ENCODE measurements at regions not wholly inside any gene's neighbourhood (a gene's known extent, or its start where the extent isn't known, plus 50 kb on each side); places are given as distances from the start of the nearest gene placed in this dataset.
A peak's percentile ranks its signal among the peaks of the same experiment; 100 is the strongest.

GRCh38 chr2:139814458-139814857, 1034.3 kb upstream of the NXPH2 start:
- no peak for DNase-seq

GRCh38 chr2:139813340-139813739, 1033.2 kb upstream of the NXPH2 start:
- DNase-seq: no peak

GRCh38 chr2:139805441-139805840, 1025.3 kb upstream of the NXPH2 start:
- DNase-seq: no peak

GRCh38 chr2:139798391-139798790, 1018.2 kb upstream of the NXPH2 start:
- DNase-seq: no peak

- DNase-seq: peak; percentile 5
Measured at GRCh38 chr2:139790807-139791752, 1010.9 kb upstream of the NXPH2 start.

GRCh38 chr2:139790136-139790535, 1009.9 kb upstream of the NXPH2 start:
- no peak for DNase-seq

GRCh38 chr2:139778732-139779131, 998.5 kb upstream of the NXPH2 start:
- DNase-seq: no peak

- DNase-seq: no peak
Measured at GRCh38 chr2:139773720-139774277, 993.6 kb upstream of the NXPH2 start.

GRCh38 chr2:139769633-139770032, 989.4 kb upstream of the NXPH2 start:
- no peak for DNase-seq

GRCh38 chr2:139763705-139764104, 983.5 kb upstream of the NXPH2 start:
- no peak for DNase-seq

- no peak for DNase-seq
Measured at GRCh38 chr2:139759000-139759505, 978.9 kb upstream of the NXPH2 start.

GRCh38 chr2:139746901-139747300, 966.7 kb upstream of the NXPH2 start:
- no peak for DNase-seq

GRCh38 chr2:139744273-139744672, 964.1 kb upstream of the NXPH2 start:
- DNase-seq: no peak

GRCh38 chr2:139742216-139743172, 962.3 kb upstream of the NXPH2 start:
- DNase-seq: no peak

GRCh38 chr2:139737659-139738058, 957.5 kb upstream of the NXPH2 start:
- DNase-seq: no peak

- DNase-seq: no peak
Measured at GRCh38 chr2:139730197-139730596, 950.0 kb upstream of the NXPH2 start.

GRCh38 chr2:139721411-139721995, 941.3 kb upstream of the NXPH2 start:
- DNase-seq: no peak

GRCh38 chr2:139720056-139720455, 939.9 kb upstream of the NXPH2 start:
- DNase-seq: no peak

GRCh38 chr2:139704606-139705005, 924.4 kb upstream of the NXPH2 start:
- DNase-seq: no peak

GRCh38 chr2:139694327-139694726, 914.1 kb upstream of the NXPH2 start:
- no peak for DNase-seq

GRCh38 chr2:139686205-139686604, 906.0 kb upstream of the NXPH2 start:
- no peak for DNase-seq
